Transverse colon (tissue), 4 donors: ENCODE measurements at regions not wholly inside any gene's neighbourhood (a gene's known extent, or its start where the extent isn't known, plus 50 kb on each side); places are given as distances from the start of the nearest gene placed in this dataset.

Experiments used
- POLR2A ChIP-seq: fragments of 450-650 bp; IDR thresholded peaks from one replicate; pipeline ENCODE4 v1.6.1; 2016; ENCODE audit warnings: antibody characterized with exemption, mild to moderate bottlenecking, moderate library complexity
- POLR2AphosphoS5 ChIP-seq, 3 donors: sonication (generic); formaldehyde crosslinking; IDR thresholded peaks; one replicate each; pipeline ENCODE4 v1.6.1; 2016; ENCODE audit warnings: antibody characterized with exemption in 3 of 3
- TF ChIP-seq, protein P1 (sequence below), 5 experiments: fragments of 200-600 bp in 3 of 5; fragments of 450-650 bp in 2 of 5; sonication (generic) in 3 of 5; IDR thresholded peaks; 1 replicate in 2 of 5; 2 replicates in 3 of 5; pipeline ENCODE4 v1.5.1; 2016 to 2017; ENCODE audit warnings: antibody characterized with exemption in 5 of 5, inconsistent platforms in 3 of 5, mild to moderate bottlenecking in 2 of 5, moderate library complexity in 1 of 5

DNA sequence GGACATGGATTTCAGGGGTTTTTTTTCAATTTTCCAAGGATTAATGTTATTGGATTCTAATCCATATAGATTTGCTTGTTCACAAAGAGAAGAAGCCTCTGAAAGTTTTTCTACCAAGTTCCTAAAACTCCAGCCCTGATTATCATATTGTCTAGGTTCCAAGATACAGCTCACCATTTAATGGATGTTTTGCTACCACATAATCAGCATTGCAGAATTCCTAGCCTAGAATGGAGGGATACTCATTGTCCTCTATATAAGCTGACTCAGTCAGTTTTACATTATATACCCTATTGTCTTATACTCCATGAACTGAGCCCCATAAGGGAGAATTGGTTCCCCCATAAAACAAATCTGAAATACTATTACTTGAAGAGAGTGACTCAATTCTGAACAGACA lies 664.7 kb upstream of the FAM241A start:
- TF ChIP-seq, protein P1, sequence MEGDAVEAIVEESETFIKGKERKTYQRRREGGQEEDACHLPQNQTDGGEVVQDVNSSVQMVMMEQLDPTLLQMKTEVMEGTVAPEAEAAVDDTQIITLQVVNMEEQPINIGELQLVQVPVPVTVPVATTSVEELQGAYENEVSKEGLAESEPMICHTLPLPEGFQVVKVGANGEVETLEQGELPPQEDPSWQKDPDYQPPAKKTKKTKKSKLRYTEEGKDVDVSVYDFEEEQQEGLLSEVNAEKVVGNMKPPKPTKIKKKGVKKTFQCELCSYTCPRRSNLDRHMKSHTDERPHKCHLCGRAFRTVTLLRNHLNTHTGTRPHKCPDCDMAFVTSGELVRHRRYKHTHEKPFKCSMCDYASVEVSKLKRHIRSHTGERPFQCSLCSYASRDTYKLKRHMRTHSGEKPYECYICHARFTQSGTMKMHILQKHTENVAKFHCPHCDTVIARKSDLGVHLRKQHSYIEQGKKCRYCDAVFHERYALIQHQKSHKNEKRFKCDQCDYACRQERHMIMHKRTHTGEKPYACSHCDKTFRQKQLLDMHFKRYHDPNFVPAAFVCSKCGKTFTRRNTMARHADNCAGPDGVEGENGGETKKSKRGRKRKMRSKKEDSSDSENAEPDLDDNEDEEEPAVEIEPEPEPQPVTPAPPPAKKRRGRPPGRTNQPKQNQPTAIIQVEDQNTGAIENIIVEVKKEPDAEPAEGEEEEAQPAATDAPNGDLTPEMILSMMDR (IDR thresholded peaks at IDR 0.05) = no peak
- no peak for TF ChIP-seq POLR2A
- no peak for TF ChIP-seq POLR2AphosphoS5 (IDR thresholded peaks at IDR 0.05)
